CD4-positive, alpha-beta T cell treated with Interleukin-2 at 100 ng/mL for 4 hours (primary cell): ENCODE measurements at regions not wholly inside any gene's neighbourhood (a gene's known extent, or its start where the extent isn't known, plus 50 kb on each side); places are given as distances from the start of the nearest gene placed in this dataset.
A peak's percentile ranks its signal among the peaks of the same experiment; 100 is the strongest.
"Not testable (repeated sequence)": the region's sequence is repeated elsewhere in the genome, so short reads cannot be mapped to it uniquely, and the experiment has no call there.

ENCODE experiments used
- DNase-seq: peaks from one replicate; pipeline ENCODE4 v3.0.0-alpha.2; 2020; ENCODE audit warnings: low spot score

DNA sequence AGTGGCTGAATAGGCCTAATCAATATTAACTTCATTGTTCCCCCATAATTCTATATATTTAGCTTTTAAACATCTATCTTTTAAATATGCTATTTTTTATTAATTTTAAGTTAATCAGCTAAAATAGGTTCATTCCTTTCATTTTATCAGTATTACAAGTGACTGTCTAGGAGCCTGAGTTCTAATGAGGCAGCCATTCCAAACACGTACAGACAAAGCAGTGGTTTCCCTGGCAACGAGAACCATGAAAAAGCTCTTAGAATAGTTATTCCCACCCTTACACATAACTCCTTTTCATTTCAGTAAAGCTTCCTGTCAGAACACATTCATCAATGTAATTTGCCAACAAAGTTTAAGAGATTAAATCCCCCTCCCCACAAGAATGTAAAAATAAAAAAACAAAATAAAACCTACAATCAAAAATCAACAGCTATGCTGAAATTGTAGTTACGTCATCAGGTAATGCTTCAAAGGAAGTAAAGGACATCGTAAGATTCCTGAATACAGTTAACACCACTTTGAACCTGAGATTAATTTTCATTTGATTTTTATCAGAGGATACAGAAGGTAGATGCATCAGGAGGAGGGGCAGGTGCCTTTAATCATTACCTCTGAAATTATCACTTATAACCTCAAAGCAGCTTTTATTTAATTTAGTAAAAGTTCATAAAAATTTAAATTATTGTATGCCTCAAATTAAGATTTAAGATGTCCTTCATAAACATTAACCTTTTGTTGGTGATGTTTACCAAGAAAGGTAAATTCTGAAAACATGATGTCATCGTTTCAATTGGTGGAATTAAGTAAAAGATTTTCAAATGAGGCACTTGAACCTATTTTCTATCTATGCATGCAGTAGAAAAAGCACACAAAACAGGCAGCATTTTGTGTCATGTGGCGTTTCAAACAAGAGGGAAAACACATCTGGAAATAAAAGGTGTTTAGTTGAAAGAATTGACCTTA is 967.2 kb upstream of the FOXG1 start:
- not testable (repeated sequence) for DNase-seq

DNA sequence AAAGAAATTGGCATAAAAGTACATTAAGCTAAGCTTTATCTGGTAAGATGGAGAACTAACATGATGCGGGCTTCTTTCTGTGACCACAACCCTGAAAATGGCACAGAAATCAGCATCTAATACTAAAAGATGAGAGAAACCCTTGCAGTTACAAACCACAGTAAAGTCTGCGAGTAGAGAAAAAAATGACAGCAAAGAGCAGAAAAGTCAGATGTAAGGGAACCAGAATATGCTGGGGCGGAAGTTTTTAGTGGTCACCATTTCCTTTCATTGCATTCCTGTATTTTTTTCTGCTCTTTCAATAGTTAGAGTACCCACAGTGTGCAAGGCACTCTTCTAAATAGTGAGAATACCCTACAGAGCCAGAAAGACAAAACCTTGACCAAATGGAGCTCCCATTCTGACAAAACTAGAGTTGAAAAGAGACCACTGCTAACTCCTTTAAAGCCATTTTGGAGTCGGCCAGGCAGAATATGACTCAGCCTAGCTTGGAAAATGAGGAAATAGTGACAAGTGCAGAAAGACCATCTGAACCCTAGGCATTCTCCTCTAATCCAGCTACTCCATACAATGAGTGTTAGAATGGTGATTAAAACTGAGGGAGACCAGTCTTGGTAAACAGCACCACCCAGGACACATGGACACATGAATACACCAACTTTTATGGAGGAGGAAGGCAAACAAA is 948.7 kb upstream of the FOXG1 start:
- DNase-seq = not testable (repeated sequence)

DNA sequence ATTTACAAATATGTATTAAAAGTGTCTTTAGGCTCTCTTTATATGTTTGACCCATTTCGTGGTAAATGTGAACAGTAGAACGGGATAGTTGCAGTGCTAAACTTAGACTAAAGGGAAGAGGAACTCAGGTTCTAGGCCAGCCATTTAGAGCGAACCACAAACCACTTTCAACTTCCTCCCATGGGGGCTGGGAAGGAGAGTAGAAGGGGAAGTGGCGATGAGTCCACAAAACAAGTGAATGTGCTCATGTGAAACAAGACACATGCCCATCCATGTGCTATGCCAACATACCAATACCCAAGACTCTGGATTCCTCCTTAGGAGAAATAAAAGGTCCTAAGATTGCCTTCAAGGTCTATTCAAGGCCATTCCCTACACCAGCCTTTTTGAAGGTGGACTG is 940.4 kb upstream of the FOXG1 start:
- DNase-seq = peak; percentile 0

DNA sequence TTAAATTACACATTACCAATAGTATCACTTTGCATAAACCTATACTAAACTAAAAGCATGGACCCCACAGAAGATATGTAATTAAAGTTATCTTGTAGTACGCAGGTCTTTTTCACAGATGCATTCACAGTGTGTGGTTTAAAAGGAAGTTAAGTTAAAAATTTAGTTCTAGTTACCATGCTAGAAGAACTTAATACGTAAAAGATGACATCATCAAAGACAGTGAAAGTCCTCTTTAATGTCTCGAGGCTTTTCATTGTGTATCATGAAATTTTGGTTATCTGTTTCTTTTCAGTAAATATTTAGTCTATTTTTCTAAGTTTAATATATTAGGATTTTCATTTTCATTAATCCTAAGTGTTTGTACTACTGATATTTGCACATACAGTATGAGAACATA is 934.6 kb upstream of the FOXG1 start:
- not testable (repeated sequence) for DNase-seq

DNA sequence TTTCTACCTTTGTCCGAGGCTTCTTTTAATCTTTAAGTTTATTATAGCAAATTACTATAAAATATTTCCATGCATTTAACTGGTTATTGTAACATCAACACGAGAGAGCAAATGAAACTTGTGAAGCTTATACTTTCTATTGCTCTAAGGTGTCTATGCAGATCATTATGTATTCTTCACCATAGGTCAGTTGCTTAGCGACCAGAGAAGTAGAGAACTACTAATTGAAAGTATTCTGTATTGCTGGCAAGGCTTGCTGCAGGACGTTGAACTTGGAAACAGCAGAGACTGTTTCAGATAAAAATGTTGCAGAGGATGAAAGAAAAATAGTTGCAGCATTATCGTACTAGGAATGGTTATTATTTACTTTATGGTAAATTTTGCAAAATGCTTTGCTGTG is 933.6 kb upstream of the FOXG1 start:
- DNase-seq = not testable (repeated sequence)

DNA sequence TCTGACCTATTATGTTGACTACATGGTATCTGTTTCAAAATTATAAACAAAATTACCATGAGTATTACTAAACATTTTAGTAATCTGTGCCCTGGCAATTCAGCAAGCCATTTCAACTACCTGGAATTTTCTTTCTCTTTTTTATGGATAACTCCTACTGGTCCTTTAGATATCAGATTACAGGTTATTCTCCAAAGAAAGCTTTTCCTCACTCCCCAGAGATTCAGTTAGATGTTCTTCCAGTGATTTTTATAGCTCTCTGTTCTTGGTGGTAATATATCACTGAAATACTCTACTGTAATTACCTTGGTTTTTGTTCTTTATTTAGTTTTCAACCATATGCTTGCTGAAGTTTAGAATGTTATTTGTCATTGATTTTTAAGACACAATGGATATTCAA is 930.2 kb upstream of the FOXG1 start:
- no peak for DNase-seq

DNA sequence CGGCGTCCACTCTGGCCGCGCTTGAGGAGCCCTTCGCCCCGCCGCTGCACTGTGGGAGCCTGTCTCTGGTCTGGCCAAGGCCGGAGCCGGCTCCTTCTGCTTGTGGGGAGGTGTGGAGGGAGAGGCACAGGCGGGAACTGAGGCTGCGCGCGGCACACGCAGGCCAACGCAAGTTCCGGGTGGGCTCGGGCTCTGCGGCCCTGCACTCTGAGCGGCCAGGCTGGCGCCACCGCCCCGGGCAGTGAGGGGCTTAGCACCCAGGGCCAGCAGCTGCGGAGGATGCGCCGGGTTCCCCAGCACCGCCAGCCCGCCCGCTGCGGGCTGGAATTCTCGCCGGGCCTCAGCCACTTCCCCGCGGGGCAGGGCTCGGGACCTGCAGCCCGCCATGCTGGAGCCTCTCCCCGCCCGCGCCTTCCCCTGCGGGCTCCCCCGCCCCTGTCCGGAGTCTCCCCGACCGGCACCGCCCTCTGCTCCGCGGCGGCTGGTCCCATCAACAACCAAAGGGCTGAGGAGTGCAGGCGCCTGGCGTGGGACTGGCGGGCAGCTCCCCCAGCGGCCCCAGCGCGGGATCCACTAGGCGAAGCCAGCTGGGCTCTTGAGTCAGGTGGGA is 921.2 kb upstream of the FOXG1 start:
- DNase-seq = no peak

DNA sequence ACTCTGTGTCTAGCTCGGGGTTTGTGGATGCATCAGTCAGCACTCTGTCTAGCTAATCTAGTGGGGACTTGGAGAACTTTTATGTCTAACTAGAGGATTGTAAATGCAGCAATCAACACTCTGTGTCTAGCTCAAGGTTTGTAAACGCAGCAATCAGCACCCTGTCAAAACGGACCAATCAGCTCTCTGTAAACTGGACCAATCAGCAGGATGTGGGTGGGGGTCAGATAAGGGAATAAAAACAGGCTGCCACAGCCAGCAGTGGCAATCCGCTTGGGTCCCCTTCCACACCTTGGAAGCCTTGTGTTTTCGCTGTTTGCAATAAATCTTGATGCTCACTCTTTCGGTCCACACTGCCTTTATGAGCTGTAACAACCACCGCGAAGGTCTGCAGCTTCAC is 920.7 kb upstream of the FOXG1 start:
- no peak for DNase-seq

DNA sequence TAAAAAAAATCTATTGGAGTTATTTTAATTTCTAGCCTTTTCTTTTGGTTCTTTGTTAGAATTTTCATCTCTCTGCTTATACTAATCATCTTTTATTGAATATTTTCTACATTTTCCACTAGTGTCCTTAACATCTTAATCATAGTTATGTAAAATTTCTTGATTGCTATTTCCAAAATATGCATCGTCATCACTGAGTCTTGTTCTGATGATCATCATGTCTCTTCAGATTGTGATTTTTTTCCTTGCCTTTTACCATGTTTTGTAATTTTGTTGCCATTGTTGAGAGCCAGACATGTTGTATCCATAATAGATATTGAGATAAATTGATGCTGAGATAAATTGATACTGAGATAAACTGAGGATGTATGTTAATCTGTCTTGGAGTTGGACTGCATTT is 919.1 kb upstream of the FOXG1 start:
- DNase-seq = not testable (repeated sequence)

DNA sequence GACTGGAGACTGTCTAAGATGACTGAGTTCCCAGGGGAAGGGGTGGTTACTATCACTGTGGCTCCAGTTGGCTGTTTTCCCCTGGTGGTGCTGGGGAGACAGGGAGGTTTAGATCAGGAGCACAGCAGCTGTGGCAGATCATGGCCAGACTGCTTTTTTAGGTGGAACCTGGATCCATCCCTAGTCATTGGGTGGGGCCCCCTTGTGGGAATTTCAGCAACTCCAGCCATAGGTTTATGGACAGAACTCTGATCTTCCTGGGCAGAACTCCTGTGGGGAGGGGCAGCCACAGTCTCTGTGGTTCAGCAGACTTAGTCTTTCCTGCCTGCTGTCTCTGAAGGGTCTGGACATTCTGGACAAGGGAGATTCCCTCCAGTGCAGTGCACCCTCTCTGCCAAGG is 917.4 kb upstream of the FOXG1 start:
- not testable (repeated sequence) for DNase-seq

DNA sequence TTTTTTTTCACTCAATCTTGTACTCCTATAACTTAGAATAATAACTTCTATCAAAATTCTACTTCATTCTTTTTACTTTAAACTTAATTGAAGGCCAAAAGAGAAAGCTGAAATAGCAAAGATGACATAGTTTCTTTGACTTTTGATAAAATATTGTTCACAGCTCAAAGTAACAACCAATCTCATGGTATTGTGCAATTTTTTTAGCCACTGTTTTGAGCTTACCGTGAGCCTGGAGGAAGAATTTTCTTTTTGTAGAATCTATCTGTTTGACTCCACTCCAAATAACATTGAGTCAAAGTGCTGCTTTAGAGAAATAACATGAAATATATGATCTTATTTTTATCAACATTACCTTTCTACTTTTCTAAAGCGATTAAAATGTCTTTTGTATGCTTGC is 903.9 kb upstream of the FOXG1 start:
- DNase-seq = no peak

DNA sequence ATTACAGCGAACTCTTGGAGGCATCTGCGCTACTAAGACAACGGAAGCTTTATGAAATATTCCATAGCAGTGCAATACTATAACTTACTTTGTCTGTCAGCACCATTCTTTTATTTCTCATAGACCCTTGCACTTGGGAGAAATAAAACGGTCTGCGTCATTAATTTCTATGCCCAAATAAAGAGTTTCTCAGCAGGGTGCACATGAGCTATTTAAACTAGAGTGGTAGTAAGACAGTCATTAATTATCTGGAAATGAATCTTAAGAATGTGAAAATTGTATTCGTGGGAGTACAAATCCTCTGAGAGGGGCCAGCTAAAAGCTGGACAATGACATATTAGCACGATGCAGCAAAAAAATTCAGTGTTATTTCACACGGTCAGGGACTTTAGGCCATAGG is 903.4 kb upstream of the FOXG1 start:
- DNase-seq = no peak

DNA sequence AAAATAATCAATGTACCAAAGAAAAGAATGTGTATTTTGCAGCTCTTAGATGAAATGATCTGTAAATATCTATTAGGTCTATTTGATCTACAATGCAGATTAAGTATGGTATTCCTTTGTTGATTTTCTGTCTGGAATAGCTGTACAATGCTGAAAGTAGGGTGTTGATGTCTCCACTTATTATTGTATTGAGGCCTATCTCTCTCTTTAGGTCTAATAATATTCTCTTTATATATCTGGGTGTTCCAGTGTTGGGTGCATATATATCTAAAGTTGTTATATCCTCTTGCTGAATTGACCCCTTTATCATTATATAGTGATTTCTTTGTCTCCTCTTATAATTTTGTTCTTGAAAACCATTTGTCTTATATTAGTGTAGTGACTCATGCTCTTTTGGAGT is 885.5 kb upstream of the FOXG1 start:
- DNase-seq = no peak

DNA sequence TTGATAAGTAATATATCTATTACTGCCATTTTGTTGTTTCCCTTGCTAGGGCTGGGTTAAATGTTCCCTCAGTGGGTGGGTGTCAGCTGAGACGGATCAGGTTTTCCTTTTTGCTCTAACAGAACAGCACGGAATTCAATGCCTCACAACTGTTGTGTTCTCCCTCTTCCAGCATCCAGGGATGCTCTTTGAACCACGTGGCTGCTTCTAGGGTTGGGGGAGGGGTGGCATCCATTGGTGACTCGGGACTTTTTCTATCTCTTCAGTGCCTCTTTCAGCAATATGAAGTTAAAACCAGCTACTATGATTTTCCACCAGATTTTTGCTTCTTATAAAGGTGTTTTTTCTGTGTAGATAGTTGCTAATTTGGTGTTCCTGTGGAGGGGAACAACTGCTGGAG is 884.9 kb upstream of the FOXG1 start:
- no peak for DNase-seq

DNA sequence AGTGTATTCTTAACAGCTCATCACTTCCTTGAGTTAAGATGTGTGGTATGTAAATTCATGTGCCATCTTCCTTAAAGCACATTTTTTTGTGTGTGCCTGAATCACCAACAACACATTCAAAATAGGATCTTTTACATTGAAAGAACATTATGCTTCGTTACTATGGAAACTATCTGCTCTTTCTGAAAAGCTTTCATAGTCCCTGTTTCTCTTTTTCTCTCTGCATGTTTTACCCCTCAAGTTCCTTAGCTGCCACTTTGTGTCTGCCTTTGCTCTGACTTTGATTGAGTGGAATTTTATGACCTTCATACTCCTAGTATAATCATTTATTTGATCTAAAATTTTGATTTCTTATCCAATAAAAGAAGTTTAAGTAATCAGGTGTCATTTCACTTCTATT is 880.3 kb upstream of the FOXG1 start:
- DNase-seq = no peak

DNA sequence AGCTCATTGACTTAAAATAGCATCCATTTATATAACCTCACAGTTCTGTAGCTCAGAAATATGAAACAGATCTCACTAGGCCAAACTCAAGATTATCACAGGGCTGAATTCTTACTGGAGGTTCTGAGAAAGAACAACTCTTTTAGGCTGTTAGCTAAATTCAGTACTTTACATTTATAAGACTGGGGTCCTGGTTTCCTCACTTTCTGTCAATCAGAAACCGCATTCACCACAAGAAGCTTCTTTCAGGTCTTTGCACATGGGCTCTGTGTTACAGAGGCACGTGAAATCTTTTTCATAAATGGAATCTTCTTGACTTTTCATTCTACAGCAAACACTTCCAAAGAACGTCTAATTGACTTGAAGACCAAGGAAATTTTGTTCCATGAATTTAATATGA is 876.3 kb upstream of the FOXG1 start:
- DNase-seq = no peak

DNA sequence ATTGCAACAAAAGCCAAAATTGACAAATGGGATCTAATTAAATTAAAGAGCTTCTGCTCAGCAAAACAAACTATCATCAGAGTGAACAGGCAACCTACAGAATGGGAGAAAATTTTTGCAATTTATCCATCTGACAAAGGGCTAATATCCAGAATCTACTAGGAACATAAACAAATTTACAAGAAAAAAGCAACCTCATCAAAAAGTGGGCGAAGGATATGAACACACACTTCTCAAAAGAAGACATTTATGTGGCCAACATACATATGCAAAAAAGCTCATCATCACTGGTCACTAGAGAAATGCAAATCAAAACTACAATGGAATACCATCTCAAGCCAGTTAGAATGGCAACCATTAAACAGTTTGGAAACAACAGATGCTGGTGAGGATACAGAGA is 858.1 kb upstream of the FOXG1 start:
- not testable (repeated sequence) for DNase-seq

DNA sequence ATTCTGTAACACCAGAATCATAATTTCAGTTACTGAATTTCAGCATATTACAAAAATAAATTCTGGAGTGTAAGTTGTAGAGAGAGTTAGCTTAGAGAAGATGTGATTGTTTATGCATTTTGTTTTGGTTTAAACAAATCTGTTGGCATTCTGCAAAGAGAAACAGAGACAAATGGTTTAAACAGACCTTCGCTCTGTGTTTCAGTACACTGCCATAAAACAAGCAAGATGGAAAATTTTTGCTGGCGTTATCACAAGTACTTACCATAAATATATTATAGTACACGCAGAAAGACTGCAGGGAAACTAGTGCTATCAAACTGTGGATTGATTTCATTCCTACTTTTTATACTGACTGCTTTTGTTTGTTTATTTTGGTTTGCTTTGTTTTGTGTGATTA is 850.3 kb upstream of the FOXG1 start:
- DNase-seq = no peak

DNA sequence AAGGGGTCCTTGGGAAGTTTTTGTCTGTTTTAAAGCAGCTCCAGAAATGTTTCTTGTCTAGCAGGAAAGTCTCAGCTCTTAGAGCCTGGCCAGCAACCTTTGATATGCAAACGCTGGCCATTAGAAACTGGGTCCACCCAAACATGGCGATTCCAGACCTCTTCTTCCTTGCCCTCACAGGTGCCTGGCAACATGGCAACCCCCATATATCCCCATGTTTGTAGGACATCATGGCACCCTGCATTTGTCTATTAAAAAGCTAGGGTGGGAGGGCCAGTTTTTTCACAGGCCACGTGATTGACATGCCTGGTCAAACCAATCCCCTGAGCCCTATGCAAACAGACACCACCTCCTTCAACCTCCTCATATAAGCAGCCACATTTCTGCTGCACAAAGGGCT is 848.7 kb upstream of the FOXG1 start:
- no peak for DNase-seq

DNA sequence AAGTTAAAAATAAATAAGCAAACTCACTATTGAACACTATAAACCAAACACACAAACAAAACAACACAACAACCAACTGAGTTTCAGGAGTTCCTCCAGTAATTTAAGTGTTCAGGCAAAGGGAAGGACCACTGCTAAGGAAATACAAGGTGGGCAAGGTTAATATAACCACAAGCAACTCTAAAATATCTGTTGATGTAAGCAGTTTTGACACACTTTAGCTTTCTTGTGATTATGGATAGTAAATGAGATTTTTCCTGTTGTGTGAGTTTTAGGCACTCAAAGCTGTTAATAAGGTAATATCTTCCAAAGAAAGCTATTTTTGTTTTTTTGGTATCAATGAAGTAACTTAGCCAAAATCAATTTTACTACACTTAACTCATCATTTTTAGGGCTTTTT is 839.1 kb upstream of the FOXG1 start:
- DNase-seq = no peak

DNA sequence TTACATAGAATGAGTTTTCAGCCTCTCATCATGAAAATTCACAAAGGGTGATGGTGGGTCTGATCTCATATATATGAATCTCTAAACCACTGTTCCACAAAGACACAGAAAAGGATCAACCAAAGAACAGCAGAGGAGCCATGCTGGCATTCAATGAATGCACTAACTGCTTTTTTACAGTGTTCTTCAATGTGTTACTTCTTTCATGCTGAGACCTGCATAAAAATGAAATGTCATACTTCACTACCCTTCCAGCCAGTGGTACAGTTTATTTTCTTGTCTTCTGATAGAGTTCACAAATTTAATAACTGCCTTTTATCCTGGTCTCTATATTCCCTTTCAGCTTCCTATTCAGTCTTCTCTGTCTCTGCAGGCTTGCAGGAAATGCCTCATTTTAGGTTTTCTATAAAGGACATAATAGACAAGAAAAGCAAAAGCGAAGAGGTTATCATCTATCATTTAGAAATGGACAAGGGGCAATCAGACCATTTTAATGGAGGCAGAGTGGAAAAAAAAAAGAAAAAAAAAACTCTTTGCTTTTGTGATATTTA is 836.7 kb upstream of the FOXG1 start:
- DNase-seq = no peak

DNA sequence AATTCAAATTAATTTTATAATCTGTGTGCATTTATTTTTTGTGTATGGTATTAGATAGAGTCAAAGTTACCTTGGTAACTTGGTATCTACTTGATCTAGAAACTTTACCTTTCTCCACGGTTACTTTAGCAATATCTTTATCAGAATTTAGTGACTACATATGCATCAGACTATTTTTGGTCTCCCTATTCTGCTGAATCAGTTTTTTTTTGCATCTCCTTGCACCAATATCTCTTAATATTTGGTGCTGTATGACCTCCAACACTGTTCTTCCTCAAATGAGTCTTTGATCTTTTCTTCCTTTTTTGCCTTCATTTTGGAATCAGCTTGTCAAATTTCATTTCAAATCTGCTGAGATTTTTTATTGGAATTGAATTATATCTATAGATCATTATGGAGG is 828.2 kb upstream of the FOXG1 start:
- no peak for DNase-seq

DNA sequence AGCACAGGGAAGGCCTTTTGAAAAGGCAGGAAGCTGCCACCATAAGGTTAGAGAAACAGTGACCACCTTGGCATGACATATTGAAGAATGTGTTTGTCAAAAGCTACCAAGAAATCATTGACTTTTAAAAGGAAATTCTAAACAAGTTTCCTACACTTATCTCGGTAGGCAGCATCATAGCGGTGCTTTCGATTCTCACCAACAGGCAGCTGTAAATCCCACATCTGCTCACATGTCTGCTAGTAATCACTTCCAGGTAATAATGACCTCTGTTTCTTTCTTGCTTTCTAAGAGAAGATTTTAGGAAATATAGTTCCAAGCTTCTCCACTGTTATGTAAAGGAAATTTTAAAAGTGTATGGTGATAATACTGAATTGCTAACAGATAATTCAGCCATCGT is 821.1 kb upstream of the FOXG1 start:
- no peak for DNase-seq
